ENCODE measurements at regions not wholly inside any gene's neighbourhood (a gene's known extent, or its start where the extent isn't known, plus 50 kb on each side); places are given as distances from the start of the nearest gene placed in this dataset.

DNA sequence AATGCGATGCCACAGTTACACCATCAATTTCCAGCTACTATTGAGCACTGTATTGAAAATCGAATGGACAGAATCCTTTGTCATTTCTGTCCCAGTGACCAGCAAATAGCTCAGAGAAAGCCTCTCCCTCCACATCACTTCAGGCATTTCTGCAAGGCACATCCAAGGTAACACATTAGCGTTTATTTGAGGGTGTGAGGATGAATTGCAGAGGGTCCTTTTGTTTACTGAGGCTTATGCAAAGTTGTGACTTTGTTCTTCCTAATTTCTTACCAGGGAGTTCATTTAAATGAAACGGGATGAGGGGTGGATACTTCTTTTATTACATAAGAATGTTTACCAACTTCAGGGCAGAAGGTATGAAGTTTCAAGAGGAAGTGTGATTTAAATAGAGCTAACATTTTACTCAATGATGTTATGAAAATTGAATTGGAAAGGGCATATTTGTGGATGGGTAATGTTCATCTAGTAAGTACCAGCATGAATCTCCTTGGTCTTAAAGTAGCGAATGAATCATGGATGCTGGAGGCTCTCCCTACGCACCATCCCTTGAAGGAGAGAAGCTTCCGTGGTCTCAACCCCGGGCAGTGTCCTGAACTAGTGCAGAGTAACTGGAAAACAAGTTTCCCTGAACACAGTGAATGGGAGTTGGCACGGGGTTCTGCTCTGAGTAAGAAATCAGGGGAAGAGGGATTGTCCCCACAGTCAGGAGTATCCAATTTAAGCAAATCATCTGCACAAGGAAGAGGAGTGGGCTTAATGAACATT lies 756.5 kb downstream of the GALR1 start:
- TF ChIP-seq, protein P1, sequence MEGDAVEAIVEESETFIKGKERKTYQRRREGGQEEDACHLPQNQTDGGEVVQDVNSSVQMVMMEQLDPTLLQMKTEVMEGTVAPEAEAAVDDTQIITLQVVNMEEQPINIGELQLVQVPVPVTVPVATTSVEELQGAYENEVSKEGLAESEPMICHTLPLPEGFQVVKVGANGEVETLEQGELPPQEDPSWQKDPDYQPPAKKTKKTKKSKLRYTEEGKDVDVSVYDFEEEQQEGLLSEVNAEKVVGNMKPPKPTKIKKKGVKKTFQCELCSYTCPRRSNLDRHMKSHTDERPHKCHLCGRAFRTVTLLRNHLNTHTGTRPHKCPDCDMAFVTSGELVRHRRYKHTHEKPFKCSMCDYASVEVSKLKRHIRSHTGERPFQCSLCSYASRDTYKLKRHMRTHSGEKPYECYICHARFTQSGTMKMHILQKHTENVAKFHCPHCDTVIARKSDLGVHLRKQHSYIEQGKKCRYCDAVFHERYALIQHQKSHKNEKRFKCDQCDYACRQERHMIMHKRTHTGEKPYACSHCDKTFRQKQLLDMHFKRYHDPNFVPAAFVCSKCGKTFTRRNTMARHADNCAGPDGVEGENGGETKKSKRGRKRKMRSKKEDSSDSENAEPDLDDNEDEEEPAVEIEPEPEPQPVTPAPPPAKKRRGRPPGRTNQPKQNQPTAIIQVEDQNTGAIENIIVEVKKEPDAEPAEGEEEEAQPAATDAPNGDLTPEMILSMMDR (IDR thresholded peaks at IDR 0.05) = no peak
- TF ChIP-seq POLR2A (IDR thresholded peaks at IDR 0.05) = no peak

Data from heart left ventricle (tissue), 13 donors.